NCI-H524 treated with DMSO at 0.1 percent for 48 hours (cell line): ENCODE measurements at regions not wholly inside any gene's neighbourhood (a gene's known extent, or its start where the extent isn't known, plus 50 kb on each side); places are given as distances from the start of the nearest gene placed in this dataset.
"Not testable (repeated sequence)": the region's sequence is repeated elsewhere in the genome, so short reads cannot be mapped to it uniquely, and the experiment has no call there.

Experiments
- DNase-seq: peaks from one replicate; lab custom pipeline; 2025; lab: John Stamatoyannopoulos, UW

- DNase-seq = no peak
Observed at GRCh38 chr13:33411312-33411711, 125.8 kb upstream of the STARD13 start.

GRCh38 chr13:33415822-33416221, 130.3 kb upstream of the STARD13 start:
- DNase-seq = no peak

- DNase-seq = not testable (repeated sequence)
Observed at GRCh38 chr13:33418224-33418953, 132.8 kb upstream of the STARD13 start.

DNA sequence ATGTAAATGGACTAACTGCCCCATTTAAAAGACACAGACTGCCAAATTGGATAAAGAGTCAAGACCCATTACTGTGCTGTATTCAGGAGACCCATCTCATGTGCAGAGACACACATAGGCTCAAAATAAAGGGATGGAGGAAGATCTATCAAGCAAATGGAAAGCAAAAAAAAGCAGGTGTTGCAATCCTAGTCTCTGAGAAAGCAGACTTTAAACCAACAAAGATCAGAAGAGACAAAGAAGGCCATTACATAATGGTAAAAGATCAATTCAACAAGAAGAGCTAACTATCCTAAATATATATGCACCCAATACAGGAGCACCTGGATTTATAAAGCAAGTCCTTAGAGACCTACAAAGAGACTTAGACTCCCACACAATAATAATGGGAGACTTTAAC, 134.6 kb upstream of the STARD13 start:
- not testable (repeated sequence) for DNase-seq

GRCh38 chr13:33426131-33426530, 140.6 kb upstream of the STARD13 start:
- no peak for DNase-seq

GRCh38 chr13:33433316-33433715, 147.8 kb upstream of the STARD13 start:
- no peak for DNase-seq

DNA sequence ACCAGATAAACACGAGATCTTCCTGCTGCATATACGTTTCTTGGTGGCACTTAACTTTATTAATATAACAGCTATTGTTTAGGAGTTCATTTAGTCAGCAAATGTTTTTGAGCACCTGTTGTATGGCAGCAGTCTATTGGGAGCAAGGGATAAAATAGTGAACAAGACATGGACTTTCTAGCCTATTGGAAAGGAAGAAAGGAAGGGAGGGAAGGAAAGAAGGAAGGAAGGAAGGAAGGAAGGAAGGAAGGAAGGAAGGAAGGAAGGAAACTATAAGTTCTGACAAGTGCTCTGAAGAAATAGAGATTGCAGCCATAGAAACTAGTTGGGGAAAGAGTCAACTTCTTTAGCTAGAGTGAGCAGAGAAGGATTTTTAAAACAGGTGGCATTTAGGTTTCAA, 149.1 kb upstream of the STARD13 start:
- DNase-seq = no peak

DNA sequence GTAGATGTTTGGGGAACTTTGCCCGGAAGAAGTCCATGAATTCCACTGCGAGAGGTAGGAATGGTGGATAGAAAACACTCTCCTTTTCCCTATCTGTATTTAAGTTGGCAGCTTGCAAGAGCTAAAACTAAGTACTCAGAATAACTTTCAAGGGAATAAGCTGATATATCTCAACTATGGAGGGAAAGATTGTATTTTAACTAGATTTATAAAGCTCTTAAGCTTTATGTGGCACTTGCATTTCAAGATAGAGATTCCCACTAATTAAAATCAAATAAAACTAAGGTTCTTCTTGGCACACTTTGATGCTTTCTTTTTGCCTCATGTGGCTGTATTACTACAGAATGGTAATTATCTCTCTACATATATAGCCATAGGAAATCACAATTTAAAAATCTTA, 149.7 kb upstream of the STARD13 start:
- DNase-seq = no peak

GRCh38 chr13:33438918-33439317, 153.4 kb upstream of the STARD13 start:
- no peak for DNase-seq

- no peak for DNase-seq
Observed at GRCh38 chr13:33441015-33441414, 155.5 kb upstream of the STARD13 start.

- DNase-seq = no peak
Observed at GRCh38 chr13:33445024-33445423, 159.5 kb upstream of the STARD13 start.

GRCh38 chr13:33445476-33445875, 159.9 kb upstream of the STARD13 start:
- no peak for DNase-seq

GRCh38 chr13:33446821-33447725, 161.5 kb upstream of the STARD13 start:
- DNase-seq = no peak

- DNase-seq = no peak
Observed at GRCh38 chr13:33448889-33449288, 163.3 kb upstream of the STARD13 start.

- DNase-seq = no peak
Observed at GRCh38 chr13:33450956-33451709, 165.6 kb upstream of the STARD13 start.

DNA sequence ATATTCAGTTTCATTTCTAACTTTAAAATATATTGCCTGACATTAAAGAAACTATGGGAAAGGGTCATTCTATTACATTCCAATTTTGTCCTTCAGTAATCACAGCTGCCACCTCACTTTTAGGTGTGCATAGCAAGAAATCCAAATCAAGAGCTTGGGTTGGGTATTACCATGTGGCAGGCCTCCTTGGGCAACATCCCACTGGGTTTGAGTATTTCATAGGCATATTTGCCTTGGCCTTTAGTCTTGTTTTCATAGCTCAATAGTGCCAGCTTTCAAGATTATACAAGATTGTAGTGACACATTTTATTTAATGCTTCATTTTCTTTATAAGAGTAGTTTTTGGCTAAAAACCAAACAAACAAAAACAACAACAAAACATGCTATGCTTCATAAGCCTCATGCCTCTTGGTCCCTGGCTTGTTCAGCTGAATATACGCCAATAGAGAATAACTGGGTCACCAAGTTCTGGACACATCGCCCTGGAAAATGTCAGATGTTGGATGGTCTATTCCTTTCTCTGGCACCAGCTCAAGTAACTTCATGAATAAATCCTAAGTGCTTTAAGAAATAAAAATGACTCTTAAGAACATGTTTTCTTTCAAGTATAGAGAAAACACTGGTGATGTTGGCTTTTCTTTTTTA, 167.4 kb upstream of the STARD13 start:
- DNase-seq = no peak

GRCh38 chr13:33453936-33454335, 168.4 kb upstream of the STARD13 start:
- DNase-seq = no peak

DNA sequence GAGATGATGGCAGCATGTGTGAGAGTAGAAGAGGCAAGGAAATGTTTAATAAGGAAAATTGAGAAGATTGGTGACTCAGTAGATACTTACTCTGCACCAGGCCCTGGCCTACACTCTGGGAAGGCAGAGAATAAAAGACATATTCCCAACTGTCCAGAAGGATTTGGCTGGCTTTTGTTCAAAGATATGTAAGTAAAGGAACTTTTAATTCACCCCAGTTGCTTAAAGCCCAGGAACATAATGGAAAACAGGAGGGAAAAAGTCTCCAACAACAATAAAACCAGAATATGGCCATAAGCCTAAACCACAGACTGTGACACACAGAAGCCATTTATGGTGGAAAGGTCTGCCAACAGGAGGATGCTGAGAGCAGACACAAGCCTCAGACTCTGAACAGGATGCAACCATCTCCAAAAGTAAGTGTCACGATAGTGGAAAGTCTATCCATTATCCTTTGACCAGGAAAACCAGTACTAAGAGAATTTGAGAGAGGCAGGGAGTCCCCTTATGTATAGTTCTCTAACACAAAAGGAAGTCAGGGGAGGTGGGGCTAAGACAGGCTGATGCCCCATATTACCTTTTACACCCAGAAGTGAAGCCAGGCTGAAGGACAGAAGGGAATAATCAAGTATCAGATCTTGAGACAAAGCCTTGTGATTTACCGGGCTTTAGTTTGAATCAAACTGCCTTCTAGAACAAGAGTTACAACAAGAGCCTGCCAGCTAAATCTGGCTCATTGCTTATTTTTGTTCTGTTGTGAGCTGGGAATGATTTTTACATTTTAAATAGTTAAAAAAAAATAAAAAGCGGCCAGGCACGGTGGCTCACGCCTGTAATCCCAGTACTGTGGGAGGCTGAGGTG, 169.5 kb upstream of the STARD13 start:
- DNase-seq = no peak

GRCh38 chr13:33459702-33460101, 174.1 kb upstream of the STARD13 start:
- no peak for DNase-seq

DNA sequence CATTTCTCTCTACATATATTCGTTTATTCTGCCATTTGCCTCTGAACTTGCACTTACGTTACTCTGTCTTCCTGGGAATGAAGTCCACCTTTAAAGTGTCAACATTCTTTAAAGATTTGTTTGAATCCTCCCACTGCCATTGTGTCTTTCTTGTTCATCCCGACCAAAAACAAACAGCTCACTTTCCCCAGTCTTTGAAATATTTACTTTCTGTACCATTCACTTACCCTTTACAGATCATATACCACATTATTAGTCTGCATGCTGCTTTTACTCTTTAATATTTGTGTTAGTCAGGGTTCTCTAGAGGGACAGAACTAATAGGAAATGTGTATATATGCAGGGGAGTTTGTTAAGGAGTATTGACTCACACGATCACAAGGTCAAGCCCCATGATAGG, 176.6 kb upstream of the STARD13 start:
- DNase-seq = no peak

- DNase-seq = no peak
Observed at GRCh38 chr13:33464345-33464744, 178.8 kb upstream of the STARD13 start.
